KMS-11 (cell line): ENCODE measurements at regions not wholly inside any gene's neighbourhood (a gene's known extent, or its start where the extent isn't known, plus 50 kb on each side); places are given as distances from the start of the nearest gene placed in this dataset.

Source experiments
- H2AFZ ChIP-seq: fragments of 200-600 bp; sonication (generic); 2 replicates; pipeline ENCODE4 v1.6.1; 2016; ENCODE audit warnings: antibody characterized with exemption, mixed run types, low read depth
- H3K27ac ChIP-seq: fragments of 200-600 bp; sonication (generic); 2 replicates; pipeline ENCODE4 v1.6.1; 2016; ENCODE audit warnings: mild to moderate bottlenecking, mixed run types
- H3K27me3 ChIP-seq: fragments of 200-600 bp; sonication (generic); 2 replicates; pipeline ENCODE4 v1.6.1; 2017; ENCODE audit warnings: mild to moderate bottlenecking, low read depth, mixed run types, moderate library complexity; ENCODE audit not compliant: insufficient read depth
- H3K36me3 ChIP-seq: fragments of 200-600 bp; sonication (generic); 2 replicates; pipeline ENCODE4 v1.6.1; 2017; ENCODE audit warnings: mild to moderate bottlenecking, mixed run types; ENCODE audit not compliant: insufficient read depth
- H3K4me1 ChIP-seq: fragments of 200-600 bp; sonication (generic); 2 replicates; pipeline ENCODE4 v1.6.1; 2016; ENCODE audit warnings: mild to moderate bottlenecking, low read depth, mixed run types; ENCODE audit not compliant: poor library complexity, severe bottlenecking
- H3K4me2 ChIP-seq: fragments of 200-600 bp; sonication (generic); 2 replicates; pipeline ENCODE4 v1.7.0; 2016; ENCODE audit warnings: mild to moderate bottlenecking, mixed run types
- H3K4me3 ChIP-seq: fragments of 200-600 bp; sonication (generic); IDR thresholded peaks from 2 replicates; pipeline ENCODE4 v1.6.1; 2017; ENCODE audit warnings: low read depth, low read length, mixed read lengths; ENCODE audit not compliant: insufficient read depth
- H3K79me2 ChIP-seq: fragments of 200-600 bp; sonication (generic); 2 replicates; pipeline ENCODE4 v1.6.1; 2016; ENCODE audit warnings: low read depth, mixed run types; ENCODE audit not compliant: insufficient read depth
- H3K9ac ChIP-seq: fragments of 200-600 bp; sonication (generic); 2 replicates; pipeline ENCODE4 v1.6.1; 2016; ENCODE audit warnings: mild to moderate bottlenecking, mixed run types
- H4K20me1 ChIP-seq: fragments of 200-600 bp; sonication (generic); 2 replicates; pipeline ENCODE4 v1.6.1; 2016; ENCODE audit warnings: mild to moderate bottlenecking, mixed run types; ENCODE audit not compliant: insufficient read depth
- TF ChIP-seq, protein P1 (sequence below): fragments of 200-600 bp; sonication (generic); conservative IDR thresholded peaks from 2 replicates; pipeline ENCODE4 v1.6.1; 2017; ENCODE audit warnings: low read depth, mild to moderate bottlenecking, antibody characterized with exemption, low read length, moderate library complexity, mixed read lengths

GRCh38 chr4:106496061-106496460 is 127.5 kb upstream of the GIMD1 start:
- Histone ChIP-seq H3K27ac (no peak overlapping the region), H3K4me1 (no peaks in the 10 kb centered on the region), H4K20me1 (no peaks in the 10 kb centered on the region), H3K79me2 (no peaks in the 10 kb centered on the region), H2AFZ (no peak overlapping the region), H3K9ac (no peak overlapping the region), H3K27me3 (no peaks in the 10 kb centered on the region), H3K36me3 (no peaks in the 10 kb centered on the region), H3K4me2 (no peak overlapping the region), H3K4me3 (no peak overlapping the region)
- TF ChIP-seq, protein P1, sequence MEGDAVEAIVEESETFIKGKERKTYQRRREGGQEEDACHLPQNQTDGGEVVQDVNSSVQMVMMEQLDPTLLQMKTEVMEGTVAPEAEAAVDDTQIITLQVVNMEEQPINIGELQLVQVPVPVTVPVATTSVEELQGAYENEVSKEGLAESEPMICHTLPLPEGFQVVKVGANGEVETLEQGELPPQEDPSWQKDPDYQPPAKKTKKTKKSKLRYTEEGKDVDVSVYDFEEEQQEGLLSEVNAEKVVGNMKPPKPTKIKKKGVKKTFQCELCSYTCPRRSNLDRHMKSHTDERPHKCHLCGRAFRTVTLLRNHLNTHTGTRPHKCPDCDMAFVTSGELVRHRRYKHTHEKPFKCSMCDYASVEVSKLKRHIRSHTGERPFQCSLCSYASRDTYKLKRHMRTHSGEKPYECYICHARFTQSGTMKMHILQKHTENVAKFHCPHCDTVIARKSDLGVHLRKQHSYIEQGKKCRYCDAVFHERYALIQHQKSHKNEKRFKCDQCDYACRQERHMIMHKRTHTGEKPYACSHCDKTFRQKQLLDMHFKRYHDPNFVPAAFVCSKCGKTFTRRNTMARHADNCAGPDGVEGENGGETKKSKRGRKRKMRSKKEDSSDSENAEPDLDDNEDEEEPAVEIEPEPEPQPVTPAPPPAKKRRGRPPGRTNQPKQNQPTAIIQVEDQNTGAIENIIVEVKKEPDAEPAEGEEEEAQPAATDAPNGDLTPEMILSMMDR: no peak

DNA sequence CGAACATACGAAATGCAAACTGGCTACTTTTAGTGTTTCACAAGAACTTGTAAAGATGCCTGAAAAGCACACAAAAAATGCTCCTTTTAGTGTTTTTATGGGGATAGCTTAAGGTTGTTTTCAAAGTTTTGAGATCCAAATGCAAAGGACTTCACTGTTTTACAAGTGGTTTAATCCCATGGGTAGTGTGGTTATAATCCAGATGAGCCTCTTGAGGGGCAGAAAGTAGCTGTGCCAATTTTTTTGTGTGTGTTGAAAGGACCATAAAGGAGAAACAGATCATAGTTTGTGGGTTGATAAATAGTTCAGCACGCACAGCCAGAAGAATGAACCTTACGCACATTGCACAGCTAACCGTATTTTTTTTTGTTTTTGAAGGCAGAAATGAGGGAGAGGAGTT is 126.9 kb upstream of the GIMD1 start:
- Histone ChIP-seq H2AFZ (no peak overlapping the region), H3K27ac (no peak overlapping the region), H3K4me1 (no peaks in the 10 kb centered on the region), H4K20me1 (no peaks in the 10 kb centered on the region), H3K36me3 (no peaks in the 10 kb centered on the region), H3K9ac (no peak overlapping the region), H3K79me2 (no peaks in the 10 kb centered on the region), H3K4me2 (no peak overlapping the region), H3K4me3 (no peak overlapping the region), H3K27me3 (no peaks in the 10 kb centered on the region)
- TF ChIP-seq, protein P1: no peak

DNA sequence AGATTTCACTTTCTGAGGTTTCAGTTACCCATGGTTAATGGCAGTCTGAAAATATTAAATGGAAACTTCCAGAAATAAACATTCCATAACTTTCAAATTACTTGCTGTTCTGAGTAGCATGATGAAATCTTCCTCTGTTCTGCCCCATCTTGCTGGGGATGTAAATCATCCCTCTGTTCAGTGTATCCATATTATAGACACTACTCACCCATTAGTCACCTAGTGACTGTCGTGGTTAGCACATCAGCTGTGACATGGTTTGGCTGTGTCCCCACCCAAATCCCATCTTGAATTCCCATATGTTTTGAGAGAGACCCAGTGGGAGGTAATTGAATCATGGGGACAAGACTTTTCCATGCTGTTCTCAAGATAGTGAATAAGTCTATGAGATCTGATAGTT is 125.5 kb upstream of the GIMD1 start:
- Histone ChIP-seq H3K27ac (no peak overlapping the region), H2AFZ (no peak overlapping the region)

GRCh38 chr4:106493086-106493485 is 124.5 kb upstream of the GIMD1 start:
- H4K20me1 ChIP-seq: no peaks in the 10 kb centered on the region
- no peaks in the 10 kb centered on the region for H3K79me2 ChIP-seq
- H3K4me2 ChIP-seq: no peak overlapping the region
- H3K4me3 ChIP-seq: no peak overlapping the region
- no peak overlapping the region for H3K27ac ChIP-seq
- H3K36me3 ChIP-seq: no peaks in the 10 kb centered on the region
- H2AFZ ChIP-seq: no peak overlapping the region
- no peaks in the 10 kb centered on the region for H3K27me3 ChIP-seq
- TF ChIP-seq, protein P1: no peak
- H3K4me1 ChIP-seq: no peaks in the 10 kb centered on the region
- no peak overlapping the region for H3K9ac ChIP-seq

More for the DNA sequence above, 125.5 kb upstream of the GIMD1 start:
- no peaks in the 10 kb centered on the region for H3K4me1 ChIP-seq
- H3K9ac ChIP-seq: no peak overlapping the region
- no peaks in the 10 kb centered on the region for H3K79me2 ChIP-seq
- no peaks in the 10 kb centered on the region for H3K36me3 ChIP-seq
- TF ChIP-seq, protein P1: no peak
- H3K4me3 ChIP-seq: no peak overlapping the region
- no peaks in the 10 kb centered on the region for H4K20me1 ChIP-seq
- no peak overlapping the region for H3K4me2 ChIP-seq
- H3K27me3 ChIP-seq: no peaks in the 10 kb centered on the region
